ENCODE measurements at regions not wholly inside any gene's neighbourhood (a gene's known extent, or its start where the extent isn't known, plus 50 kb on each side); places are given as distances from the start of the nearest gene placed in this dataset.

DNA sequence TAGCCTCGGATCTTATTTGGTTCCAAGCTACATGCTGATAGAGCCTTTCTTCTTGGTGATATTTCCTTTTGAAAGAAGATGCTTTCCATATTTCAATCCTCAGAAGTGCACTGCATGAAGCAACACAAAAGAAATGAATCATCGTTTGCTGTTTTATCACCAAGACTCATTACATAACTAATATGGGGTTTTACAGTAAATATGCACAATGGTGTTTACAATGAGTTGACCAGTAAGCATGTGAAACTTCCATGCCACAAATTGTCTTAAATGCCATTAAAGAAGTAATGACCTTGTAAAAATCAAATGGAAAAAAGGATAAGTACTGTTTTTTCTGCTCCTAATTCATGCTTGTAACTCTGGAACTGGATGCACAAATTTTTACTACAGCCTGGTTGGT lies 1017.0 kb upstream of the GHITM start:
- no peak overlapping the region for H2AFZ ChIP-seq (ENCODE audit: insufficient read depth, low read depth, low read length, poor library complexity, severe bottlenecking)
- Mint-ChIP-seq H3K27me3 (ENCODE audit: low read depth in 3 of 3) (no peaks in the 10 kb centered on the region), H3K4me3 (no peak overlapping the region), H3K27ac (no peak overlapping the region), H3K9me3 (peaks cover 0 to 4% (median 0%) of the 10 kb centered on the region in 7 donors), H3K4me1 (no peaks in the 10 kb centered on the region), H3K36me3 (no peaks in the 10 kb centered on the region)
- no peaks in the 10 kb centered on the region for H4K20me1 ChIP-seq (ENCODE audit: insufficient read depth, low read length)
- H3K36me3 ChIP-seq (replicated peaks in 1 of 2; ENCODE audit: control insufficient read depth in 1 of 2, insufficient read depth in 2 of 2, low read length in 2 of 2) = no peaks in the 10 kb centered on the region
- H3K4me2 ChIP-seq (replicated peaks; ENCODE audit: extremely low read depth, low read length, poor library complexity, severe bottlenecking) = no peak overlapping the region
- H3K79me2 ChIP-seq (ENCODE audit: insufficient read depth, low read length) = no peaks in the 10 kb centered on the region
- H3K4me1 ChIP-seq (ENCODE audit: control insufficient read depth in 1 of 2, insufficient read depth in 2 of 2, low read length in 2 of 2) = no peaks in the 10 kb centered on the region
- no peak overlapping the region for H3K9ac ChIP-seq (ENCODE audit: insufficient read depth, low read length, poor library complexity, severe bottlenecking)
- no peak overlapping the region for H3K4me3 ChIP-seq (replicated peaks in 1 of 3; ENCODE audit: low read depth in 2 of 3, low read length in 3 of 3)
- H3K9me3 ChIP-seq (replicated peaks in 1 of 2; ENCODE audit: control insufficient read depth in 1 of 2, insufficient read depth in 1 of 2, low read length in 2 of 2) = no peaks in the 10 kb centered on the region
- intact Hi-C loops (cut with micrococcal nuclease) = no loop called here
- no CpG with 5 or more reads among the region's 2 CpGs for WGBS (ENCODE audit: insufficient coverage)
- no peaks in the 10 kb centered on the region for H3K27me3 ChIP-seq (ENCODE audit: control insufficient read depth in 2 of 2, insufficient read depth in 2 of 2, low read length in 2 of 2)
- H3K27ac ChIP-seq (ENCODE audit: low read depth in 1 of 2, low read length in 2 of 2) = no peak overlapping the region
- no peak for DNase-seq
- TF ChIP-seq, protein P1, sequence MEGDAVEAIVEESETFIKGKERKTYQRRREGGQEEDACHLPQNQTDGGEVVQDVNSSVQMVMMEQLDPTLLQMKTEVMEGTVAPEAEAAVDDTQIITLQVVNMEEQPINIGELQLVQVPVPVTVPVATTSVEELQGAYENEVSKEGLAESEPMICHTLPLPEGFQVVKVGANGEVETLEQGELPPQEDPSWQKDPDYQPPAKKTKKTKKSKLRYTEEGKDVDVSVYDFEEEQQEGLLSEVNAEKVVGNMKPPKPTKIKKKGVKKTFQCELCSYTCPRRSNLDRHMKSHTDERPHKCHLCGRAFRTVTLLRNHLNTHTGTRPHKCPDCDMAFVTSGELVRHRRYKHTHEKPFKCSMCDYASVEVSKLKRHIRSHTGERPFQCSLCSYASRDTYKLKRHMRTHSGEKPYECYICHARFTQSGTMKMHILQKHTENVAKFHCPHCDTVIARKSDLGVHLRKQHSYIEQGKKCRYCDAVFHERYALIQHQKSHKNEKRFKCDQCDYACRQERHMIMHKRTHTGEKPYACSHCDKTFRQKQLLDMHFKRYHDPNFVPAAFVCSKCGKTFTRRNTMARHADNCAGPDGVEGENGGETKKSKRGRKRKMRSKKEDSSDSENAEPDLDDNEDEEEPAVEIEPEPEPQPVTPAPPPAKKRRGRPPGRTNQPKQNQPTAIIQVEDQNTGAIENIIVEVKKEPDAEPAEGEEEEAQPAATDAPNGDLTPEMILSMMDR (IDR thresholded peaks at IDR 0.05) = no peak

DNA sequence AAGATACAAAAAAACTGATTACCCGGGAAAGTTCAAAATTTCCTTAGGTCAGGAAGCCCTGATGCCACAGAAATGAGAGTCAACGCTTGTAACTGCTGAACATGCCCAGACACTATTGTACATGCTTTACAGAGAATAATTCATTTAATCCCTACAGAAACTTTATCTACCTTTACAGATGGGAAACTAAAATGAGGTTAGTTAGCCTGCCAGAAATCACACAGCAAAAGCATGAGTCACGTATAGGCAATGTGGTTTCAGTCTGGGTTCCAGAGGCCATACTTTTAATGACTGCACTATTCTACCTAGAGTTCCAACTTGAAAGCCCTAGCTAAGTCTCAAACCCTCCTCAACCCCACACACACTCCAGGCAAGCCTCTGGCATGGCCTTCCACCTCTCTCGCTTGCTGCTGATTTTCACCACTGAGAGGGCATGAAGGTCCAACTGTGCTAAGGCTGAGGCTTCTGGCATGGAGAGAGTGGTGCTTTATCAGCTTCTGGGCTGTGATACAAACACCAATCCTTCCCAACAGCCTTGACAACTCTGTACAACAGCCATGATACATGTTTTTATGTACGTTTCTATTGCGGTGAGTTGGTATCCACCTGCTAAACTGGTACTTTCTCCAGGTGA lies 1011.2 kb upstream of the GHITM start:
- no peak overlapping the region for H3K4me3 ChIP-seq (replicated peaks in 1 of 3; ENCODE audit: low read depth in 2 of 3, low read length in 3 of 3)
- H3K27me3 ChIP-seq (ENCODE audit: control insufficient read depth in 2 of 2, insufficient read depth in 2 of 2, low read length in 2 of 2) = no peaks in the 10 kb centered on the region
- DNase-seq = no peak
- WGBS (ENCODE audit: insufficient coverage) = 86% methylated on average over 2 of the region's 6 CpGs
- H3K36me3 ChIP-seq (replicated peaks in 1 of 2; ENCODE audit: control insufficient read depth in 1 of 2, insufficient read depth in 2 of 2, low read length in 2 of 2) = no peaks in the 10 kb centered on the region
- no peaks in the 10 kb centered on the region for H4K20me1 ChIP-seq (ENCODE audit: insufficient read depth, low read length)
- H3K4me1 ChIP-seq (ENCODE audit: control insufficient read depth in 1 of 2, insufficient read depth in 2 of 2, low read length in 2 of 2) = no peaks in the 10 kb centered on the region
- Mint-ChIP-seq H3K4me1 (no peaks in the 10 kb centered on the region), H3K4me3 (no peak overlapping the region), H3K27ac (no peak overlapping the region), H3K36me3 (no peaks in the 10 kb centered on the region), H3K27me3 (ENCODE audit: low read depth in 3 of 3) (no peaks in the 10 kb centered on the region), H3K9me3 (peaks cover 0 to 8% (median 3%) of the 10 kb centered on the region in 7 donors)
- H2AFZ ChIP-seq (ENCODE audit: insufficient read depth, low read depth, low read length, poor library complexity, severe bottlenecking) = no peak overlapping the region
- H3K9me3 ChIP-seq (replicated peaks in 1 of 2; ENCODE audit: control insufficient read depth in 1 of 2, insufficient read depth in 1 of 2, low read length in 2 of 2) = no peaks in the 10 kb centered on the region
- TF ChIP-seq, protein P1 (IDR thresholded peaks at IDR 0.05) = no peak
- intact Hi-C loops (cut with micrococcal nuclease) = no loop called here
- no peak overlapping the region for H3K4me2 ChIP-seq (replicated peaks; ENCODE audit: extremely low read depth, low read length, poor library complexity, severe bottlenecking)
- no peaks in the 10 kb centered on the region for H3K79me2 ChIP-seq (ENCODE audit: insufficient read depth, low read length)
- H3K27ac ChIP-seq (ENCODE audit: low read depth in 1 of 2, low read length in 2 of 2) = no peak overlapping the region
- H3K9ac ChIP-seq (ENCODE audit: insufficient read depth, low read length, poor library complexity, severe bottlenecking) = no peak overlapping the region

Data from CD14-positive monocyte (primary cell).